ENCODE measurements at regions not wholly inside any gene's neighbourhood (a gene's known extent, or its start where the extent isn't known, plus 50 kb on each side); places are given as distances from the start of the nearest gene placed in this dataset.

DNA sequence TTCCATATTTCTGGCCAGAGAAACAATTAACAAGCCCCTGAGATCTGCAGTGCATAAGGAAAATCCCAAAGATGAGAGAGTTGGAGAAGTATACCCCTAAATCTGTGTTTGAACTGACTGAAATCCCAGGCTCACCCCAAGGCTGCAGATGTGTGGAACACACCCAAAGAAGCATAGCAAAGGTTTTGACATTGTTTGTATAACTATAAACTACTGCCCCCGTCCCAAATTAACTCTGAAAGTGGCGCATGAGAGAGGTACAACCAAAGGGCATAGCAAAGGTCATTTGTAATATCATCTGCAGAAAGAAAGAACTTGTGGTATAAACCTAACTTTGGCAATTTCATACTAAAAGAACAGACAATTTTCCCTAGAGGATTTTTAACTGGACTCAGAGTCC lies 157.9 kb downstream of the DCAF12L1 start:
- H3K4me1 ChIP-seq (ENCODE audit: control insufficient read depth, extremely low read depth, insufficient read depth, low read length), result no peaks in the 10 kb centered on the region
- ChIA-PET CTCF (no interaction called here), POLR2A (no interaction called here)
- intact Hi-C loops (cut with micrococcal nuclease) (no loop called here), dilution Hi-C loops (cut with MboI; ENCODE audit: extremely low pct_ligation_motif_present, low sequenced_read_pairs) (no loop called here)
- H3K9me1 ChIP-seq (replicated peaks; ENCODE audit: control insufficient read depth, extremely low read depth, insufficient read depth, low read length), result no peaks in the 10 kb centered on the region
- no peaks in the 10 kb centered on the region for H3K79me2 ChIP-seq (ENCODE audit: control insufficient read depth, insufficient read depth, low read length)
- H3K9me3 ChIP-seq (replicated peaks; ENCODE audit: control insufficient read depth, insufficient read depth, low read length), result no peaks in the 10 kb centered on the region
- no peak overlapping the region for H3K4me2 ChIP-seq (ENCODE audit: insufficient read depth, low read length)
- H3K27me3 ChIP-seq (ENCODE audit: control insufficient read depth in 2 of 2, insufficient read depth in 2 of 2, low read length in 2 of 2), result no peaks in the 10 kb centered on the region
- no peaks in the 10 kb centered on the region for H3K36me3 ChIP-seq (ENCODE audit: control insufficient read depth in 2 of 2, extremely low read depth in 1 of 2, insufficient read depth in 2 of 2, low read length in 2 of 2)
- FAIRE-seq, result no peak
- no peak overlapping the region for H3K27ac ChIP-seq (ENCODE audit: insufficient read depth, low read depth, low read length)
- no peak for DNase-seq (ENCODE audit: low read depth, low spot score)
- no peak overlapping the region for H2AFZ ChIP-seq (ENCODE audit: low read depth, low read length)
- BruUV-seq (replicated peaks), result no TSS peak
- H3K9ac ChIP-seq (replicated peaks; ENCODE audit: extremely low read depth, insufficient read depth, low read length), result no peak overlapping the region
- no peak overlapping the region for H3K4me3 ChIP-seq (replicated peaks in 1 of 3; ENCODE audit: insufficient read depth in 1 of 3, low read depth in 1 of 3, low read length in 3 of 3)
- no peaks in the 10 kb centered on the region for H4K20me1 ChIP-seq (replicated peaks; ENCODE audit: control insufficient read depth, extremely low read depth, insufficient read depth, low read length)
- TF ChIP-seq POLR2AphosphoS5 (IDR thresholded peaks at IDR 0.05; ENCODE audit: insufficient read depth, low read depth, low read length) (no peak), POLR2A (IDR thresholded peaks at IDR 0.05; ENCODE audit: low read depth, low read length) (no peak), EZH2 (IDR thresholded peaks at IDR 0.05; ENCODE audit: borderline replicate concordance, low read depth, low read length, severe bottlenecking) (no peak), MYC (IDR thresholded peaks at IDR 0.05; ENCODE audit: low read depth, low read length) (no peak), JUN (IDR thresholded peaks at IDR 0.05; ENCODE audit: borderline replicate concordance, insufficient read depth, insufficient read length, low read depth) (no peak), MAX (IDR thresholded peaks at IDR 0.05; ENCODE audit: insufficient read depth, insufficient read length) (no peak), GATA2 (IDR thresholded peaks at IDR 0.05; ENCODE audit: insufficient read depth, insufficient read length, low read depth, low read length) (no peak), FOS (IDR thresholded peaks at IDR 0.05; ENCODE audit: borderline replicate concordance, insufficient read depth, low read length) (no peak)
- TF ChIP-seq, protein P1, sequence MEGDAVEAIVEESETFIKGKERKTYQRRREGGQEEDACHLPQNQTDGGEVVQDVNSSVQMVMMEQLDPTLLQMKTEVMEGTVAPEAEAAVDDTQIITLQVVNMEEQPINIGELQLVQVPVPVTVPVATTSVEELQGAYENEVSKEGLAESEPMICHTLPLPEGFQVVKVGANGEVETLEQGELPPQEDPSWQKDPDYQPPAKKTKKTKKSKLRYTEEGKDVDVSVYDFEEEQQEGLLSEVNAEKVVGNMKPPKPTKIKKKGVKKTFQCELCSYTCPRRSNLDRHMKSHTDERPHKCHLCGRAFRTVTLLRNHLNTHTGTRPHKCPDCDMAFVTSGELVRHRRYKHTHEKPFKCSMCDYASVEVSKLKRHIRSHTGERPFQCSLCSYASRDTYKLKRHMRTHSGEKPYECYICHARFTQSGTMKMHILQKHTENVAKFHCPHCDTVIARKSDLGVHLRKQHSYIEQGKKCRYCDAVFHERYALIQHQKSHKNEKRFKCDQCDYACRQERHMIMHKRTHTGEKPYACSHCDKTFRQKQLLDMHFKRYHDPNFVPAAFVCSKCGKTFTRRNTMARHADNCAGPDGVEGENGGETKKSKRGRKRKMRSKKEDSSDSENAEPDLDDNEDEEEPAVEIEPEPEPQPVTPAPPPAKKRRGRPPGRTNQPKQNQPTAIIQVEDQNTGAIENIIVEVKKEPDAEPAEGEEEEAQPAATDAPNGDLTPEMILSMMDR (IDR thresholded peaks at IDR 0.05; ENCODE audit: extremely low read depth in 1 of 2, insufficient read depth in 1 of 2, low read depth in 1 of 2, low read length in 2 of 2), result no peak
